DND-41 (cell line): ENCODE measurements at regions not wholly inside any gene's neighbourhood (a gene's known extent, or its start where the extent isn't known, plus 50 kb on each side); places are given as distances from the start of the nearest gene placed in this dataset.

ENCODE experiments used
- EZH2 ChIP-seq: IDR thresholded peaks from 3 replicates; pipeline ENCODE4 v1.6.1; 2012; ENCODE audit warnings: borderline replicate concordance, low read depth, mild to moderate bottlenecking, moderate library complexity, low read length, inconsistent platforms; ENCODE audit not compliant: severe bottlenecking
- TF ChIP-seq, protein P1 (sequence below): IDR thresholded peaks from 2 replicates; pipeline ENCODE4 v1.5.1; 2012; ENCODE audit warnings: borderline replicate concordance, low read length, moderate library complexity, mild to moderate bottlenecking; ENCODE audit not compliant: poor library complexity, severe bottlenecking; ENCODE audit errors: extremely low read depth

GRCh38 chr5:77943851-77944250, 167.7 kb upstream of the TBCA start:
- TF ChIP-seq, protein P1, sequence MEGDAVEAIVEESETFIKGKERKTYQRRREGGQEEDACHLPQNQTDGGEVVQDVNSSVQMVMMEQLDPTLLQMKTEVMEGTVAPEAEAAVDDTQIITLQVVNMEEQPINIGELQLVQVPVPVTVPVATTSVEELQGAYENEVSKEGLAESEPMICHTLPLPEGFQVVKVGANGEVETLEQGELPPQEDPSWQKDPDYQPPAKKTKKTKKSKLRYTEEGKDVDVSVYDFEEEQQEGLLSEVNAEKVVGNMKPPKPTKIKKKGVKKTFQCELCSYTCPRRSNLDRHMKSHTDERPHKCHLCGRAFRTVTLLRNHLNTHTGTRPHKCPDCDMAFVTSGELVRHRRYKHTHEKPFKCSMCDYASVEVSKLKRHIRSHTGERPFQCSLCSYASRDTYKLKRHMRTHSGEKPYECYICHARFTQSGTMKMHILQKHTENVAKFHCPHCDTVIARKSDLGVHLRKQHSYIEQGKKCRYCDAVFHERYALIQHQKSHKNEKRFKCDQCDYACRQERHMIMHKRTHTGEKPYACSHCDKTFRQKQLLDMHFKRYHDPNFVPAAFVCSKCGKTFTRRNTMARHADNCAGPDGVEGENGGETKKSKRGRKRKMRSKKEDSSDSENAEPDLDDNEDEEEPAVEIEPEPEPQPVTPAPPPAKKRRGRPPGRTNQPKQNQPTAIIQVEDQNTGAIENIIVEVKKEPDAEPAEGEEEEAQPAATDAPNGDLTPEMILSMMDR = no peak
- TF ChIP-seq EZH2 = no peak
